Trophoblast cell (in vitro differentiated cells and primary cell): ENCODE measurements at regions not wholly inside any gene's neighbourhood (a gene's known extent, or its start where the extent isn't known, plus 50 kb on each side); places are given as distances from the start of the nearest gene placed in this dataset.

Source experiments
- DNase-seq, 2 donors: peaks; one replicate each; pipeline ENCODE4 v3.0.0-alpha.2; 2016
- H2AFZ ChIP-seq: 2 replicates; pipeline ENCODE4 v1.6.1; 2013; ENCODE audit warnings: low read length, moderate library complexity, mild to moderate bottlenecking; ENCODE audit not compliant: insufficient read depth, poor library complexity
- H2AK5ac ChIP-seq: 2 replicates; pipeline ENCODE4 v1.6.1; 2013; ENCODE audit warnings: mild to moderate bottlenecking, low read length
- H2BK120ac ChIP-seq: 2 replicates; pipeline ENCODE4 v1.6.1; 2013; ENCODE audit warnings: low read length, mild to moderate bottlenecking, moderate library complexity; ENCODE audit not compliant: insufficient read depth, poor library complexity
- H2BK12ac ChIP-seq: 2 replicates; pipeline ENCODE4 v1.6.1; 2013; ENCODE audit warnings: mild to moderate bottlenecking, low read length, moderate library complexity
- H2BK5ac ChIP-seq: 2 replicates; pipeline ENCODE4 v1.6.1; 2013; ENCODE audit warnings: low read length, low read depth, moderate library complexity, mild to moderate bottlenecking; ENCODE audit not compliant: poor library complexity
- H3K14ac ChIP-seq: 2 replicates; pipeline ENCODE4 v1.6.1; 2013; ENCODE audit warnings: mild to moderate bottlenecking, low read length
- H3K18ac ChIP-seq: 2 replicates; pipeline ENCODE4 v1.6.1; 2013; ENCODE audit warnings: mild to moderate bottlenecking, low read length
- H3K23ac ChIP-seq: 2 replicates; pipeline ENCODE4 v1.6.1; 2013; ENCODE audit warnings: low read length
- H3K27ac ChIP-seq: 2 replicates; pipeline ENCODE4 v1.5.1; 2013; ENCODE audit warnings: low read depth, mild to moderate bottlenecking, inconsistent platforms, low read length, moderate library complexity
- H3K27me3 ChIP-seq: 2 replicates; pipeline ENCODE4 v1.6.1; 2013; ENCODE audit warnings: inconsistent platforms, mild to moderate bottlenecking, low read length, moderate library complexity; ENCODE audit not compliant: insufficient read depth
- H3K36me3 ChIP-seq, 2 experiments: 1 replicate in 1 of 2; 2 replicates in 1 of 2; pipeline ENCODE4 v1.6.1; 2013; ENCODE audit warnings: low read length in 2 of 2, mild to moderate bottlenecking in 2 of 2, moderate library complexity in 1 of 2; ENCODE audit not compliant: insufficient read depth in 2 of 2, control insufficient read depth in 1 of 2
- H3K4ac ChIP-seq: 2 replicates; pipeline ENCODE4 v1.6.1; 2013; ENCODE audit warnings: low read depth, mild to moderate bottlenecking, low read length, moderate library complexity
- H3K4me1 ChIP-seq, 2 experiments: 1 replicate in 1 of 2; 2 replicates in 1 of 2; pipeline ENCODE4 v1.6.1; 2013; ENCODE audit warnings: low read length in 2 of 2, mild to moderate bottlenecking in 2 of 2, moderate library complexity in 1 of 2; ENCODE audit not compliant: insufficient read depth in 2 of 2, control insufficient read depth in 1 of 2
- H3K4me2 ChIP-seq: 2 replicates; pipeline ENCODE4 v1.6.1; 2013; ENCODE audit warnings: inconsistent platforms, mild to moderate bottlenecking, low read length, moderate library complexity
- H3K4me3 ChIP-seq: 2 replicates; pipeline ENCODE4 v1.5.1; 2013; ENCODE audit warnings: mild to moderate bottlenecking, low read depth, low read length, inconsistent platforms
- H3K79me1 ChIP-seq: one replicate; pipeline ENCODE4 v1.6.1; 2013; ENCODE audit warnings: low read length
- H3K79me2 ChIP-seq: 2 replicates; pipeline ENCODE4 v1.6.1; 2013; ENCODE audit warnings: low read length, mild to moderate bottlenecking; ENCODE audit not compliant: control insufficient read depth, insufficient read depth, poor library complexity
- H3K9ac ChIP-seq: 2 replicates; pipeline ENCODE4 v1.6.1; 2013; ENCODE audit warnings: mild to moderate bottlenecking, low read length
- H3K9me3 ChIP-seq: 2 replicates; pipeline ENCODE4 v1.6.1; 2013; ENCODE audit warnings: low read depth, mild to moderate bottlenecking, control low read depth, inconsistent platforms, low read length; ENCODE audit not compliant: insufficient read depth
- H4K12ac ChIP-seq: 2 replicates; pipeline ENCODE4 v1.6.1; 2013; ENCODE audit warnings: low read depth, mild to moderate bottlenecking, low read length, moderate library complexity
- H4K8ac ChIP-seq: 2 replicates; pipeline ENCODE4 v1.6.1; 2013; ENCODE audit warnings: low read depth, mild to moderate bottlenecking, low read length, moderate library complexity
- H4K91ac ChIP-seq: one replicate; pipeline ENCODE4 v1.6.1; 2013; ENCODE audit warnings: low read depth, mild to moderate bottlenecking, low read length, moderate library complexity
- WGBS: extraction: QIAGEN DNeasy Blood & Tissue Kit; methylation state at CpG from one replicate; pipeline ENCODE4 v1.1.7; 2013; ENCODE audit warnings: missing lambda C conversion rate; ENCODE audit not compliant: insufficient read length, insufficient coverage; ENCODE audit errors: extremely low coverage; 5-methylcytosine and 5-hydroxymethylcytosine counted together

- Histone ChIP-seq H3K23ac (no peak overlapping the region), H3K18ac (no peak overlapping the region), H2AFZ (no peak overlapping the region), H4K12ac (no peak overlapping the region), H3K4ac (no peak overlapping the region), H3K14ac (no peak overlapping the region), H2AK5ac (no peak overlapping the region), H3K27ac (no peak overlapping the region), H4K8ac (no peak overlapping the region), H3K4me1 (no peaks in the 10 kb centered on the region), H2BK120ac (no peak overlapping the region), H2BK12ac (no peak overlapping the region), H3K36me3 (no peaks in the 10 kb centered on the region), H4K91ac (no peak overlapping the region), H3K4me2 (no peak overlapping the region), H3K79me2 (no peaks in the 10 kb centered on the region), H3K9ac (no peak overlapping the region), H3K9me3 (no peaks in the 10 kb centered on the region), H3K79me1 (no peaks in the 10 kb centered on the region), H3K4me3 (no peak overlapping the region), H3K27me3 (no peaks in the 10 kb centered on the region), H2BK5ac (no peak overlapping the region)
- WGBS = no CpG with 5 or more reads among the region's 3 CpGs
- no peak for DNase-seq
Measured at GRCh38 chr19:30856376-30856775, 484.2 kb downstream of the ZNF536 start.

GRCh38 chr19:30855442-30855841 lies 483.3 kb downstream of the ZNF536 start:
- H3K79me2 ChIP-seq = no peaks in the 10 kb centered on the region
- no CpG with 5 or more reads among the region's 6 CpGs for WGBS
- H4K12ac ChIP-seq = no peak overlapping the region
- H3K18ac ChIP-seq = no peak overlapping the region
- no peak for DNase-seq
- no peak overlapping the region for H2AK5ac ChIP-seq
- H3K4me2 ChIP-seq = no peak overlapping the region
- no peak overlapping the region for H3K23ac ChIP-seq
- no peaks in the 10 kb centered on the region for H3K36me3 ChIP-seq
- H3K79me1 ChIP-seq = no peaks in the 10 kb centered on the region
- H3K27ac ChIP-seq = no peak overlapping the region
- H3K27me3 ChIP-seq = no peaks in the 10 kb centered on the region
- H2BK120ac ChIP-seq = no peak overlapping the region
- H3K4me3 ChIP-seq = no peak overlapping the region
- H2BK12ac ChIP-seq = no peak overlapping the region
- H3K4ac ChIP-seq = no peak overlapping the region
- no peak overlapping the region for H2BK5ac ChIP-seq
- H4K8ac ChIP-seq = no peak overlapping the region
- no peak overlapping the region for H4K91ac ChIP-seq
- no peaks in the 10 kb centered on the region for H3K9me3 ChIP-seq
- no peak overlapping the region for H3K14ac ChIP-seq
- H3K4me1 ChIP-seq = no peaks in the 10 kb centered on the region
- no peak overlapping the region for H3K9ac ChIP-seq
- no peak overlapping the region for H2AFZ ChIP-seq

- Histone ChIP-seq H3K14ac (no peak overlapping the region), H4K8ac (no peak overlapping the region), H3K9me3 (no peaks in the 10 kb centered on the region), H4K12ac (no peak overlapping the region), H3K79me1 (no peaks in the 10 kb centered on the region), H3K4me1 (no peaks in the 10 kb centered on the region), H2BK12ac (no peak overlapping the region), H3K79me2 (no peaks in the 10 kb centered on the region), H2AFZ (no peak overlapping the region), H3K27me3 (no peaks in the 10 kb centered on the region), H2BK120ac (no peak overlapping the region), H3K27ac (no peak overlapping the region), H3K4me2 (no peak overlapping the region), H3K4ac (no peak overlapping the region), H3K4me3 (no peak overlapping the region), H2BK5ac (no peak overlapping the region), H3K9ac (no peak overlapping the region), H4K91ac (no peak overlapping the region), H3K36me3 (no peaks in the 10 kb centered on the region), H3K23ac (no peak overlapping the region), H2AK5ac (no peak overlapping the region), H3K18ac (no peak overlapping the region)
- WGBS = no CpG with 5 or more reads among the region's 4 CpGs
- DNase-seq = no peak
Measured at GRCh38 chr19:30854661-30855060, 482.5 kb downstream of the ZNF536 start.

- Histone ChIP-seq H3K4me3 (no peak overlapping the region), H3K36me3 (no peaks in the 10 kb centered on the region), H2BK120ac (no peak overlapping the region), H3K27me3 (no peaks in the 10 kb centered on the region), H3K9me3 (no peaks in the 10 kb centered on the region), H3K23ac (no peak overlapping the region), H2AK5ac (no peak overlapping the region), H3K4ac (no peak overlapping the region), H3K18ac (no peak overlapping the region), H4K8ac (no peak overlapping the region), H2AFZ (no peak overlapping the region), H3K4me1 (no peaks in the 10 kb centered on the region), H3K79me2 (no peaks in the 10 kb centered on the region), H3K27ac (no peak overlapping the region), H4K12ac (no peak overlapping the region), H3K4me2 (no peak overlapping the region), H3K14ac (no peak overlapping the region), H2BK12ac (no peak overlapping the region), H3K9ac (no peak overlapping the region), H3K79me1 (no peaks in the 10 kb centered on the region), H4K91ac (no peak overlapping the region), H2BK5ac (no peak overlapping the region)
- no peak for DNase-seq
- no CpG with 5 or more reads among the region's 1 CpG for WGBS
Measured at GRCh38 chr19:30854207-30854606, 482.0 kb downstream of the ZNF536 start.
